Fibroblast of the conjunctiva (primary cell): ENCODE measurements at regions not wholly inside any gene's neighbourhood (a gene's known extent, or its start where the extent isn't known, plus 50 kb on each side); places are given as distances from the start of the nearest gene placed in this dataset.
"Not testable (repeated sequence)": the region's sequence is repeated elsewhere in the genome, so short reads cannot be mapped to it uniquely, and the experiment has no call there.

Source experiments
- DNase-seq: peaks from one replicate; pipeline ENCODE4 v3.0.0-alpha.2; 2010; ENCODE audit warnings: low read depth

- no peak for DNase-seq
These were observed 122.4 kb upstream of the SMURF2 start for GRCh38 chr17:64784353-64785010.

GRCh38 chr17:64783556-64784352, 121.6 kb upstream of the SMURF2 start:
- no peak for DNase-seq

GRCh38 chr17:64783031-64783461, 120.9 kb upstream of the SMURF2 start:
- no peak for DNase-seq

- DNase-seq: no peak
These were observed 119.9 kb upstream of the SMURF2 start for GRCh38 chr17:64781810-64782555.

- no peak for DNase-seq
These were observed 119.1 kb upstream of the SMURF2 start for GRCh38 chr17:64781014-64781756.

GRCh38 chr17:64780096-64781013, 118.2 kb upstream of the SMURF2 start:
- no peak for DNase-seq

GRCh38 chr17:64779376-64780095, 117.4 kb upstream of the SMURF2 start:
- DNase-seq: no peak

GRCh38 chr17:64779098-64779375, 116.9 kb upstream of the SMURF2 start:
- not testable (repeated sequence) for DNase-seq

GRCh38 chr17:64778240-64779097, 116.4 kb upstream of the SMURF2 start:
- DNase-seq: no peak

GRCh38 chr17:64777415-64778239, 115.5 kb upstream of the SMURF2 start:
- DNase-seq: no peak

- peak; percentile 52 for DNase-seq
These were observed 114.8 kb upstream of the SMURF2 start for GRCh38 chr17:64776720-64777414.

GRCh38 chr17:64775701-64776570, 113.8 kb upstream of the SMURF2 start:
- DNase-seq: no peak

GRCh38 chr17:64774888-64775540, 112.9 kb upstream of the SMURF2 start:
- no peak for DNase-seq

GRCh38 chr17:64773836-64774761, 112.0 kb upstream of the SMURF2 start:
- DNase-seq: peak; percentile 24

- DNase-seq: no peak
These were observed 111.3 kb upstream of the SMURF2 start for GRCh38 chr17:64773386-64773835.
